ENCODE measurements at regions not wholly inside any gene's neighbourhood (a gene's known extent, or its start where the extent isn't known, plus 50 kb on each side); places are given as distances from the start of the nearest gene placed in this dataset.

- no peak overlapping the region for H3K27ac ChIP-seq (replicated peaks in 1 of 4)
- H3K9me3 ChIP-seq, result no peaks in the 10 kb centered on the region
- H3K27me3 ChIP-seq, result no peaks in the 10 kb centered on the region
- DNase-seq (ENCODE audit: extremely low spot score), result no peak
- H3K4me1 ChIP-seq, result no peaks in the 10 kb centered on the region
- intact Hi-C loops (cut with DNase I), result no loop called here
- H3K36me3 ChIP-seq, result no peaks in the 10 kb centered on the region
- TF ChIP-seq EP300 (IDR thresholded peaks at IDR 0.05) (no peak), CTCF (IDR thresholded peaks at IDR 0.05) (no peak), POLR2A (IDR thresholded peaks at IDR 0.05; ENCODE audit: low read depth) (no peak), POLR2AphosphoS5 (IDR thresholded peaks at IDR 0.05) (no peak)
- H3K4me3 ChIP-seq, result no peak overlapping the region
Observed at GRCh38 chr13:79883216-79883615, 402.3 kb downstream of the NDFIP2 start.

GRCh38 chr13:79880818-79881217 lies 399.9 kb downstream of the NDFIP2 start:
- no peak overlapping the region for H3K27ac ChIP-seq (replicated peaks in 1 of 4)
- H3K27me3 ChIP-seq, result no peaks in the 10 kb centered on the region
- no peaks in the 10 kb centered on the region for H3K36me3 ChIP-seq
- no peak for DNase-seq (ENCODE audit: extremely low spot score)
- WGBS, result 87% methylated on average over 2 of the region's 2 CpGs
- TF ChIP-seq POLR2A (IDR thresholded peaks at IDR 0.05; ENCODE audit: low read depth) (no peak), EP300 (IDR thresholded peaks at IDR 0.05) (no peak), POLR2AphosphoS5 (IDR thresholded peaks at IDR 0.05) (no peak), CTCF (IDR thresholded peaks at IDR 0.05) (no peak)
- intact Hi-C loops (cut with DNase I), result no loop called here
- H3K9me3 ChIP-seq, result peaks cover 0 to 9% (median 2%) of the 10 kb centered on the region in 4 donors
- H3K4me3 ChIP-seq, result no peak overlapping the region
- no peaks in the 10 kb centered on the region for H3K4me1 ChIP-seq

GRCh38 chr13:79874396-79875360 lies 393.7 kb downstream of the NDFIP2 start:
- intact Hi-C loops (cut with DNase I), result no loop called here
- no peaks in the 10 kb centered on the region for H3K36me3 ChIP-seq
- no peak overlapping the region for H3K4me3 ChIP-seq
- no peak for TF ChIP-seq EP300 (IDR thresholded peaks at IDR 0.05)
- no peaks in the 10 kb centered on the region for H3K27me3 ChIP-seq
- H3K4me1 ChIP-seq, result no peaks in the 10 kb centered on the region
- H3K9me3 ChIP-seq, result peaks cover 0 to 9% (median 2%) of the 10 kb centered on the region in 4 donors
- no peak overlapping the region for H3K27ac ChIP-seq (replicated peaks in 1 of 4)
- no peak for DNase-seq (ENCODE audit: extremely low spot score)
- 89% methylated on average over 5 of the region's 5 CpGs for WGBS

- Histone ChIP-seq H3K27me3 (no peaks in the 10 kb centered on the region), H3K27ac (replicated peaks in 1 of 4) (no peak overlapping the region), H3K4me3 (no peak overlapping the region), H3K9me3 (peaks cover 0 to 4% (median under 1%) of the 10 kb centered on the region in 4 donors), H3K36me3 (no peaks in the 10 kb centered on the region), H3K4me1 (no peaks in the 10 kb centered on the region)
- intact Hi-C loops (cut with DNase I), result no loop called here
- no peak for TF ChIP-seq POLR2A (IDR thresholded peaks at IDR 0.05; ENCODE audit: low read depth)
- TF ChIP-seq EP300 (IDR thresholded peaks at IDR 0.05), result no peak
- no peak for TF ChIP-seq POLR2AphosphoS5 (IDR thresholded peaks at IDR 0.05)
- TF ChIP-seq CTCF (IDR thresholded peaks at IDR 0.05), result no peak
- DNase-seq (ENCODE audit: extremely low spot score), result no peak
Observed at GRCh38 chr13:79871594-79871993, 390.6 kb downstream of the NDFIP2 start.

- Histone ChIP-seq H3K36me3 (no peaks in the 10 kb centered on the region), H3K27ac (replicated peaks in 1 of 4) (no peak overlapping the region), H3K4me3 (no peak overlapping the region), H3K4me1 (no peaks in the 10 kb centered on the region), H3K27me3 (no peaks in the 10 kb centered on the region), H3K9me3 (no peaks in the 10 kb centered on the region)
- WGBS, result 97% methylated on average over 2 of the region's 2 CpGs
- DNase-seq (ENCODE audit: extremely low spot score), result no peak
- intact Hi-C loops (cut with DNase I), result no loop called here
- no peak for TF ChIP-seq EP300 (IDR thresholded peaks at IDR 0.05)
- no peak for TF ChIP-seq POLR2A (IDR thresholded peaks at IDR 0.05; ENCODE audit: low read depth)
- TF ChIP-seq POLR2AphosphoS5 (IDR thresholded peaks at IDR 0.05), result no peak
- no peak for TF ChIP-seq CTCF (IDR thresholded peaks at IDR 0.05)
Observed at GRCh38 chr13:79870766-79871165, 389.8 kb downstream of the NDFIP2 start.

Data from esophagus muscularis mucosa (tissue), 4 donors.